Stimulated activated CD4-positive, alpha-beta T cell treated with anti-CD3 and anti-CD28 coated beads, Interleukin-4, amount 100 ng/mL, for 48 hours (primary cell): ENCODE measurements at regions not wholly inside any gene's neighbourhood (a gene's known extent, or its start where the extent isn't known, plus 50 kb on each side); places are given as distances from the start of the nearest gene placed in this dataset.

ENCODE experiments used
- DNase-seq, 2 donors: peaks; one replicate each; pipeline ENCODE4 v3.0.0-alpha.2; 2020; ENCODE audit warnings: low read depth in 2 of 2

- DNase-seq: no peak
Measured at GRCh38 chr15:39115379-39116057, 465.4 kb upstream of the THBS1 start.

GRCh38 chr15:39118510-39118909 lies 462.4 kb upstream of the THBS1 start:
- no peak for DNase-seq

- DNase-seq: no peak
Measured at GRCh38 chr15:39124155-39124552, 456.7 kb upstream of the THBS1 start.

- no peak for DNase-seq
Measured at GRCh38 chr15:39124553-39125171, 456.2 kb upstream of the THBS1 start.

- no peak for DNase-seq
Measured at GRCh38 chr15:39125226-39125625, 455.7 kb upstream of the THBS1 start.

GRCh38 chr15:39125904-39126303 lies 455.0 kb upstream of the THBS1 start:
- DNase-seq: peak in 1 of 2 donors; percentile 7

- DNase-seq: no peak
Measured at GRCh38 chr15:39127151-39127790, 453.6 kb upstream of the THBS1 start.

GRCh38 chr15:39127925-39128617 lies 452.8 kb upstream of the THBS1 start:
- no peak for DNase-seq

GRCh38 chr15:39128746-39129145 lies 452.1 kb upstream of the THBS1 start:
- no peak for DNase-seq

GRCh38 chr15:39130556-39131379 lies 450.1 kb upstream of the THBS1 start:
- no peak for DNase-seq

- DNase-seq: no peak
Measured at GRCh38 chr15:39131609-39132008, 449.3 kb upstream of the THBS1 start.

GRCh38 chr15:39132070-39132469 lies 448.8 kb upstream of the THBS1 start:
- no peak for DNase-seq

- no peak for DNase-seq
Measured at GRCh38 chr15:39132954-39133600, 447.8 kb upstream of the THBS1 start.

GRCh38 chr15:39134282-39134681 lies 446.6 kb upstream of the THBS1 start:
- no peak for DNase-seq

GRCh38 chr15:39135989-39136388 lies 444.9 kb upstream of the THBS1 start:
- no peak for DNase-seq

- no peak for DNase-seq
Measured at GRCh38 chr15:39139431-39140059, 441.3 kb upstream of the THBS1 start.

GRCh38 chr15:39140060-39140604 lies 440.7 kb upstream of the THBS1 start:
- no peak for DNase-seq

GRCh38 chr15:39142500-39142899 lies 438.4 kb upstream of the THBS1 start:
- no peak for DNase-seq

GRCh38 chr15:39143479-39143878 lies 437.4 kb upstream of the THBS1 start:
- no peak for DNase-seq

- DNase-seq: no peak
Measured at GRCh38 chr15:39144051-39144450, 436.8 kb upstream of the THBS1 start.
